ENCODE measurements at regions not wholly inside any gene's neighbourhood (a gene's known extent, or its start where the extent isn't known, plus 50 kb on each side); places are given as distances from the start of the nearest gene placed in this dataset.
"Not testable (repeated sequence)": the region's sequence is repeated elsewhere in the genome, so short reads cannot be mapped to it uniquely, and the experiment has no call there.

DNA sequence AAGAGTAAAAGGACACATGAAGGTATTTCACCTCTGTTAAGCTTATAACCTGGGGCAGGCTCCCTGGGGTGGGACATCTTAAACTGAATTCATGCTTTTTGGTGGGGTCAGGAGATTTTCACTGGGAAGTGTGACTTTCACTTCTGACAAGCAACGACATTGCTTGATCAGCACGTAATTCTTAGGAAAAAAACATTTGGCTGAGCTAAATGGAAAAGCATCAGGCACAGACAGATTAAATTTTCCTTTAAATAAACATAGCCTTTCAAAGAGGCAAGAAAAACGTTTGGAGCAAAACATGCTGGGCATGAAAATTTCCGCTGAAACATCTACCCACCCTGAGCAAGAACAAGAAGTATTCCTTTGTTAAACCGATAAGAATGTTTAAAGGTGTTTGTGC lies 674.0 kb upstream of the CELF4 start:
- DNase-seq: no peak
- no peak overlapping the region for H3K4me3 ChIP-seq (ENCODE audit: insufficient read depth, low read depth, low read length, poor library complexity, severe bottlenecking)
- H3K36me3 ChIP-seq (ENCODE audit: control insufficient read depth, insufficient read depth, low read length): no peaks in the 10 kb centered on the region
- H3K4me1 ChIP-seq (ENCODE audit: control insufficient read depth, insufficient read depth, low read length, poor library complexity, severe bottlenecking): no peaks in the 10 kb centered on the region
- no peaks in the 10 kb centered on the region for H3K27me3 ChIP-seq (replicated peaks; ENCODE audit: control insufficient read depth, insufficient read depth, low read length, poor library complexity, severe bottlenecking)
- H3K27ac ChIP-seq (ENCODE audit: insufficient read depth, low read length, poor library complexity, severe bottlenecking): no peak overlapping the region
- no peaks in the 10 kb centered on the region for H3K9me3 ChIP-seq (ENCODE audit: control insufficient read depth, low read length)

DNA sequence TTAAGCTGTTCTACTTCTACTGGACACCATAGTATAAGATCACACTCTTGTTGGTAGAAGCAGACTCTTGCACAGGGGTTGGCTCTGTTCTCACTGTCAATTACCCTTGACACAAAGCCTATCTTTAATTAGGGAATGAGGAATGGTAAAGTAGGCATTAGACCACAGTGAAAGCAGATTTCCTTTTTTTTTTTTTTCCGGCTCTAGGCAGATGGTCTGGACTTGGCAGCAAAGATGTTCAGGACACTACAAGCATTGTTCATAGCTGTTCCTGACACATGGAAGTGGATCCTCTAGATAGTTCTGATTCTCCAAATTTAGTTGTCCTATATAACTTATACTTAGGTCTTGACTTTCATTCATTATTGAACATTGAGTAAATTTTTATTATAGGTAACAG lies 672.2 kb upstream of the CELF4 start:
- Histone ChIP-seq H3K4me3 (ENCODE audit: insufficient read depth, low read depth, low read length, poor library complexity, severe bottlenecking) (no peak overlapping the region), H3K36me3 (ENCODE audit: control insufficient read depth, insufficient read depth, low read length) (no peaks in the 10 kb centered on the region), H3K9me3 (ENCODE audit: control insufficient read depth, low read length) (no peaks in the 10 kb centered on the region), H3K27me3 (replicated peaks; ENCODE audit: control insufficient read depth, insufficient read depth, low read length, poor library complexity, severe bottlenecking) (no peaks in the 10 kb centered on the region), H3K4me1 (ENCODE audit: control insufficient read depth, insufficient read depth, low read length, poor library complexity, severe bottlenecking) (no peaks in the 10 kb centered on the region), H3K27ac (ENCODE audit: insufficient read depth, low read length, poor library complexity, severe bottlenecking) (no peak overlapping the region)
- DNase-seq: no peak

DNA sequence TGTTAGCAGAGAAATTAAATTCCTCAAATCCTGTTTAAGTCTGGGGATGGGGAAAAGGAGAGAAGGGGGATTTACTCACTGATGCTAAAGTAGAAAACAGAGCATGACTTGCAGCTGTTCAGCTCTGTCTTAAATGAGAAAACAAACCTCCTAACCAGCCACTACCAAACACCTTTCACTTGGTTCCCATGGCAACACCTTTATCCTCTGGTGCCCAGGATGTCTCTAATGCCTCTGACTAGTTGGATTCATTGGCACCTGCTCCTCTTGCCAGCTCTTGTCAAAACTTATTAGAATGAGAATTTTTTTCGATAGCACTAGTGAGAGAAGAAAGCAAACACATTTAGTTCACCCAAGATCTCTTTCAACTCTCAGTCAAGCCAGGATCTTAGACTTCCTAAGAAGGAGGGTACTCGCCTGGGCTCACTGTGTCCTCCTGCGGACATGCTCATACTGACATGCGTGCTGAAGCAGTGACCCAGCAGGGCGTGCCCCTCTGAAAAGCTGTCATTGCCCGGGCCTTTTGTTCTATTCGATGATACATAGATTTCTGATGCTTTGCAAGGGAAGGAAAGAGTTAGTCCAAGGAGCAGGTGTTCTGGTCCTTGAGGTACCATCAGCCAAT lies 656.0 kb upstream of the CELF4 start:
- no peak for DNase-seq
- Histone ChIP-seq H3K27ac (ENCODE audit: insufficient read depth, low read length, poor library complexity, severe bottlenecking) (no peak overlapping the region), H3K4me3 (ENCODE audit: insufficient read depth, low read depth, low read length, poor library complexity, severe bottlenecking) (no peak overlapping the region), H3K9me3 (ENCODE audit: control insufficient read depth, low read length) (no peaks in the 10 kb centered on the region), H3K36me3 (ENCODE audit: control insufficient read depth, insufficient read depth, low read length) (no peaks in the 10 kb centered on the region), H3K27me3 (replicated peaks; ENCODE audit: control insufficient read depth, insufficient read depth, low read length, poor library complexity, severe bottlenecking) (no peaks in the 10 kb centered on the region), H3K4me1 (ENCODE audit: control insufficient read depth, insufficient read depth, low read length, poor library complexity, severe bottlenecking) (no peaks in the 10 kb centered on the region)

DNA sequence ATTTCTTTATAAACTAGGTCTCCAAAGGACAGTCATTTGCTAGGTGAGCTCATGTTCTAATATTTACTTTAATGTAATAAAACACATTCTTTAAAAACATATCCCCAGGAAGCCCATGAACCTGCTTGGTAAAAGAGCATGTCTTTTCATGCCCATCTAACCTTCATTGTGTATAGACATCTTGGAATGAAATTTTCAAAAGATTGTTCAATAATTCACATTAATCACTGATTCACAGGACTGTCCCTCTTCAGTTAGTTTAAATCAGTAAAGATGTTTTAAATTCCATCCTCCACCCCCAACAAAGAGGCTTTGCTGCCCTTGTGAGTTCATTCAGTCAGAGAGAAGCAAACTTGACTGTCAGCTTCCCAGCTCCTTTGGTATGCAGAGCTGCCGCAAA lies 633.4 kb upstream of the CELF4 start:
- DNase-seq: no peak
- no peaks in the 10 kb centered on the region for H3K27me3 ChIP-seq (replicated peaks; ENCODE audit: control insufficient read depth, insufficient read depth, low read length, poor library complexity, severe bottlenecking)
- H3K27ac ChIP-seq (ENCODE audit: insufficient read depth, low read length, poor library complexity, severe bottlenecking): no peak overlapping the region
- no peaks in the 10 kb centered on the region for H3K9me3 ChIP-seq (ENCODE audit: control insufficient read depth, low read length)
- no peak overlapping the region for H3K4me3 ChIP-seq (ENCODE audit: insufficient read depth, low read depth, low read length, poor library complexity, severe bottlenecking)
- H3K36me3 ChIP-seq (ENCODE audit: control insufficient read depth, insufficient read depth, low read length): no peaks in the 10 kb centered on the region
- no peaks in the 10 kb centered on the region for H3K4me1 ChIP-seq (ENCODE audit: control insufficient read depth, insufficient read depth, low read length, poor library complexity, severe bottlenecking)

DNA sequence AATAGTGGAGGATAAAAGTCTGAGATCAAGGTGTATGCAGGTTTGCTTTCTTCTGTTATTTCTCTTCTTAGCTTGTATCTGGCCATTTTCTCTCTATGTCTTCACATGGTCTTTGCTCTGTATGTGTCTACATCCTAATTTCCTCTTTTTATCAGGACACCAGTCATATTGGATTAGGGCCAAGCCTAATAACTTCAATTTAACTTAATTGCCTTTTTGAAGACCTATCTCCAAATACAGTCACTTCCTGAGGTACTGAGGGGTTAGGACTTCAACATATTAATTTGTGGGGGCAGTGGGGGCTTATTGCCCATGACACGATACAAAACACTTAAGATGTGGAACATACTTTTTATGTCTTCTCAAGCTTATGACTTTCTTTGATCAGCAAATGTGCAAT lies 632.9 kb upstream of the CELF4 start:
- Histone ChIP-seq H3K4me1 (ENCODE audit: control insufficient read depth, insufficient read depth, low read length, poor library complexity, severe bottlenecking) (no peaks in the 10 kb centered on the region), H3K4me3 (ENCODE audit: insufficient read depth, low read depth, low read length, poor library complexity, severe bottlenecking) (no peak overlapping the region), H3K27ac (ENCODE audit: insufficient read depth, low read length, poor library complexity, severe bottlenecking) (no peak overlapping the region), H3K27me3 (replicated peaks; ENCODE audit: control insufficient read depth, insufficient read depth, low read length, poor library complexity, severe bottlenecking) (no peaks in the 10 kb centered on the region), H3K9me3 (ENCODE audit: control insufficient read depth, low read length) (no peaks in the 10 kb centered on the region), H3K36me3 (ENCODE audit: control insufficient read depth, insufficient read depth, low read length) (no peaks in the 10 kb centered on the region)
- DNase-seq: no peak

DNA sequence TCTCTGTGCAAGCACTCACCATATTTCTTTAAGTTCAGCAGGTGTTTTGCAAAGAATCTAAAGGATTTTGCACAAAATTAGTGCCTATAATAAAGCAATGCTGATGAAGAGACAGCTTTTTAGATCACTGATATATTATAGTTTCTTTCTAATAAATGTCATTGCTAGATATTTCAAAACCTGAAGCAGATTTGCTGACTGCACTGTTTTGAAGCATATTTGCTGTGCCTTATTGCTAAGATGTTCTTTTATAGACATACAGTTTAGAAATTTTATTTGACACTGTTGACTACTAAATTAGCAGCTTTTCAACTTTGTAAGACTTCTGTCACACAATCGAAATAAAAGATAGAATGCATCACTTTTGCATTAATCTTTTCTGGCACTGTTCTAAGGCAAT lies 620.9 kb upstream of the CELF4 start:
- H3K36me3 ChIP-seq (ENCODE audit: control insufficient read depth, insufficient read depth, low read length): no peaks in the 10 kb centered on the region
- no peaks in the 10 kb centered on the region for H3K9me3 ChIP-seq (ENCODE audit: control insufficient read depth, low read length)
- DNase-seq: no peak
- H3K27ac ChIP-seq (ENCODE audit: insufficient read depth, low read length, poor library complexity, severe bottlenecking): no peak overlapping the region
- H3K4me3 ChIP-seq (ENCODE audit: insufficient read depth, low read depth, low read length, poor library complexity, severe bottlenecking): no peak overlapping the region
- H3K27me3 ChIP-seq (replicated peaks; ENCODE audit: control insufficient read depth, insufficient read depth, low read length, poor library complexity, severe bottlenecking): no peaks in the 10 kb centered on the region
- H3K4me1 ChIP-seq (ENCODE audit: control insufficient read depth, insufficient read depth, low read length, poor library complexity, severe bottlenecking): no peaks in the 10 kb centered on the region

DNA sequence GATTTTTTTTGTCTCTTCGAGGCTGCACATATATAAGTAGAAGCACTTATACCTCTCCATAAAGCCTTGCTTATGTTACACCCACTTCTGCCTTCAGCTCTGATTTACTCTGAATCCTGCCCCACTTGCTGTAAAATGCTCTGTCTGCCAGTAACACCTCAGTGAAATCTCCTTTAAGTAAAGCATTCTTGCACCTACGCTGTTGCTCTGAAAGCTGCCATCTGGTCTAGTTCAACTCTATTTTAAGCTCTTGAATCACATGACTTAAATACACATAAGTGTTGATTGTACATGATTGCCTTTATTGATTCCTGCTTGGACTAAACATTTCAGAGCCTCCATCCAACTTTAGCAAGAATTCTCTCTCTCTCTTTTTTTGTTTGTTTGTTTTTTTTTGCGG lies 609.0 kb upstream of the CELF4 start:
- Histone ChIP-seq H3K4me3 (ENCODE audit: insufficient read depth, low read depth, low read length, poor library complexity, severe bottlenecking) (no peak overlapping the region), H3K36me3 (ENCODE audit: control insufficient read depth, insufficient read depth, low read length) (no peaks in the 10 kb centered on the region), H3K27me3 (replicated peaks; ENCODE audit: control insufficient read depth, insufficient read depth, low read length, poor library complexity, severe bottlenecking) (no peaks in the 10 kb centered on the region), H3K4me1 (ENCODE audit: control insufficient read depth, insufficient read depth, low read length, poor library complexity, severe bottlenecking) (no peaks in the 10 kb centered on the region), H3K27ac (ENCODE audit: insufficient read depth, low read length, poor library complexity, severe bottlenecking) (no peak overlapping the region), H3K9me3 (ENCODE audit: control insufficient read depth, low read length) (no peaks in the 10 kb centered on the region)
- no peak for DNase-seq

DNA sequence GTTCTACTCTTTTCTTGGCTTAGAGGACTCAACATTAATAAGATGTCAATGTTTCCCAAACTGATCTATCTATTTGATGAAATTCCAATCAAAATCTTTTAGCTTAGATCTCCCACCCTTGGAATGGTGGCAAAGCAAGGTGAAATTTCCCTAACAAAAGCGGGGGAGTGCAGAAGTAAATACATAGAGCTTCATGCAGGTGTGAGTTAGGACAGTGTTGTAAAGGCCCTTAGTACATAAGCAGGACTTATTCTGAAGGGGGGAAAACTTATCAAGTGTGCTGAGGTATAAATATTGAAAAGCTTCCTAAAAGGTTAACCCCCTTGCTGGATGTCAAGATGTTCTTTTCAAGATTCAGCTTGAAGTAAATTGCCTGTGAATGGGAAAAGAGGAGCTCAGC lies 608.6 kb upstream of the CELF4 start:
- Histone ChIP-seq H3K4me3 (ENCODE audit: insufficient read depth, low read depth, low read length, poor library complexity, severe bottlenecking) (no peak overlapping the region), H3K27me3 (replicated peaks; ENCODE audit: control insufficient read depth, insufficient read depth, low read length, poor library complexity, severe bottlenecking) (no peaks in the 10 kb centered on the region)

DNA sequence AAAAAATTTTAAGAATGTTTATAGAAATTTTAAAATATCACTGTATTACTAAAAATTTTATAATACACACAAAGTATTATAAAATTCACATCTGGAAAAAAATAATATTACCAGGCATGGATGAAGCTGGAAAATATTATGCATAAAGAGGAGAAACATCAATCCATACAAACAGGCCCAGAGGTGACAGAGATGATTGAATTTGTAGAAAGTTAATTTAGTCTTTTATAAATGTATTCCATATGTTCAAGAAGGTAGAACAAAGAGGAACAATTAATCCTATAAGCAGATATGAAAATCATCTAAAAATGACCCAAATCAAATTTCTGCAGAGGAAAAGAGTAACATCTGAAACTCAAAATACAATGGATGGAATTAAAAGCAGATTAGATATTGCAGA lies 605.2 kb upstream of the CELF4 start:
- no peak overlapping the region for H3K27ac ChIP-seq (ENCODE audit: insufficient read depth, low read length, poor library complexity, severe bottlenecking)
- no peak overlapping the region for H3K4me3 ChIP-seq (ENCODE audit: insufficient read depth, low read depth, low read length, poor library complexity, severe bottlenecking)
- no peaks in the 10 kb centered on the region for H3K4me1 ChIP-seq (ENCODE audit: control insufficient read depth, insufficient read depth, low read length, poor library complexity, severe bottlenecking)
- no peak for DNase-seq
- H3K36me3 ChIP-seq (ENCODE audit: control insufficient read depth, insufficient read depth, low read length): no peaks in the 10 kb centered on the region
- H3K9me3 ChIP-seq (ENCODE audit: control insufficient read depth, low read length): no peaks in the 10 kb centered on the region
- no peaks in the 10 kb centered on the region for H3K27me3 ChIP-seq (replicated peaks; ENCODE audit: control insufficient read depth, insufficient read depth, low read length, poor library complexity, severe bottlenecking)

More for the DNA sequence above, 608.6 kb upstream of the CELF4 start:
- no peak for DNase-seq
- Histone ChIP-seq H3K36me3 (ENCODE audit: control insufficient read depth, insufficient read depth, low read length) (no peaks in the 10 kb centered on the region), H3K27ac (ENCODE audit: insufficient read depth, low read length, poor library complexity, severe bottlenecking) (no peak overlapping the region), H3K9me3 (ENCODE audit: control insufficient read depth, low read length) (no peaks in the 10 kb centered on the region), H3K4me1 (ENCODE audit: control insufficient read depth, insufficient read depth, low read length, poor library complexity, severe bottlenecking) (no peaks in the 10 kb centered on the region)

DNA sequence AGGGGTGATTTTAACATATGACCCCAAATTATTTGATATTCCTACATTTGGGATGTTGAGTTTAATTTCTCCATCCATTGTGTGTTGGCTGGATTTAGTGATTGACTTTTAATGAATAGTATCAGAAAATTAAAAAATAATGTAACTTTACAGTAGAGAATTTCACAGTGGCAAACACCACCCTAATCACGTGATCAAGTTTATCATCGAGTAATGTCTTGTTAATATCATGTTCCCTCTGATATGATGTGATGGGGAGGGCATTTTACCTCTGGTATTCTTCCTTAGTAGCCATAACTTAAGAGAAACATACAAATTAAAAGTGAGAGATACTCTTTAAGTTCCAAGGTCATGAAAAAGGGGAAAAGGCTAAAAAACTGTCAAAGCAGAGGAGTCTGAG lies 602.0 kb upstream of the CELF4 start:
- no peak for DNase-seq
- H3K36me3 ChIP-seq (ENCODE audit: control insufficient read depth, insufficient read depth, low read length): no peaks in the 10 kb centered on the region
- no peaks in the 10 kb centered on the region for H3K4me1 ChIP-seq (ENCODE audit: control insufficient read depth, insufficient read depth, low read length, poor library complexity, severe bottlenecking)
- H3K4me3 ChIP-seq (ENCODE audit: insufficient read depth, low read depth, low read length, poor library complexity, severe bottlenecking): no peak overlapping the region
- no peaks in the 10 kb centered on the region for H3K9me3 ChIP-seq (ENCODE audit: control insufficient read depth, low read length)
- H3K27ac ChIP-seq (ENCODE audit: insufficient read depth, low read length, poor library complexity, severe bottlenecking): no peak overlapping the region
- H3K27me3 ChIP-seq (replicated peaks; ENCODE audit: control insufficient read depth, insufficient read depth, low read length, poor library complexity, severe bottlenecking): no peaks in the 10 kb centered on the region

DNA sequence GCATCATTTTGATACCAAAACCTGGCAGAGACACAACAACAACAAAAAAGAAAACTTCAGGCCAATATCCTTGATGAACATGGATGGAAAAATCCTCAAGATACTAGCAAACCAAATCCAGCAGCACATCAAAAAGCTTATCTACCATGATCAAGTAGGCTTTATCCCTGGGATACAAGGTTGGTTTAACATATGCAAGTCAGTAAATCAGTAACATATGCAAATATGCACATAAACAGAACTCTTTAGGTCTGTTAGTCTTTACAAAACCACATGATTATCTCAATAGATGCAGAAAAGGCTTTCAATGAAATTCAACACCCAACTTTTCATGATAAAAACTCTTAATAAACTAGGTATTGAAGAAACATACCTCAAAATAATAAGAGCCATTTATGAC lies 587.5 kb upstream of the CELF4 start:
- not testable (repeated sequence) for H3K9me3 ChIP-seq (ENCODE audit: control insufficient read depth, low read length); H3K36me3 ChIP-seq (ENCODE audit: control insufficient read depth, insufficient read depth, low read length); H3K4me3 ChIP-seq (ENCODE audit: insufficient read depth, low read depth, low read length, poor library complexity, severe bottlenecking); H3K27ac ChIP-seq (ENCODE audit: insufficient read depth, low read length, poor library complexity, severe bottlenecking); H3K27me3 ChIP-seq (replicated peaks; ENCODE audit: control insufficient read depth, insufficient read depth, low read length, poor library complexity, severe bottlenecking); DNase-seq; H3K4me1 ChIP-seq (ENCODE audit: control insufficient read depth, insufficient read depth, low read length, poor library complexity, severe bottlenecking)

All from effector memory CD4-positive, alpha-beta T cell (primary cell).